ENCODE measurements at regions not wholly inside any gene's neighbourhood (a gene's known extent, or its start where the extent isn't known, plus 50 kb on each side); places are given as distances from the start of the nearest gene placed in this dataset.
A peak's percentile ranks its signal among the peaks of the same experiment; 100 is the strongest.

GRCh38 chr15:70199124-70199482, 101.4 kb upstream of the TLE3 start:
- TF ChIP-seq CTCF (IDR thresholded peaks at IDR 0.05; ENCODE audit: insufficient read depth, low read depth, low read length, missing control alignments), result no peak
- H3K4me3 ChIP-seq (ENCODE audit: low read length), result no peak overlapping the region
- DNase-seq (ENCODE audit: low read depth), result no peak

GRCh38 chr15:70198441-70199123, 100.9 kb upstream of the TLE3 start:
- TF ChIP-seq CTCF (IDR thresholded peaks at IDR 0.05; ENCODE audit: insufficient read depth, low read depth, low read length, missing control alignments), result no peak
- H3K4me3 ChIP-seq (ENCODE audit: low read length), result no peak overlapping the region
- DNase-seq (ENCODE audit: low read depth), result peak; percentile 29

- no peak for TF ChIP-seq CTCF (IDR thresholded peaks at IDR 0.05; ENCODE audit: insufficient read depth, low read depth, low read length, missing control alignments)
- no peak for DNase-seq (ENCODE audit: low read depth)
- H3K4me3 ChIP-seq (ENCODE audit: low read length), result no peak overlapping the region
Measured at GRCh38 chr15:70197945-70198361, 100.2 kb upstream of the TLE3 start.

GRCh38 chr15:70197318-70197944, 99.7 kb upstream of the TLE3 start:
- no peak for TF ChIP-seq CTCF (IDR thresholded peaks at IDR 0.05; ENCODE audit: insufficient read depth, low read depth, low read length, missing control alignments)
- H3K4me3 ChIP-seq (ENCODE audit: low read length), result no peak overlapping the region
- DNase-seq (ENCODE audit: low read depth), result peak; percentile 59

DNA sequence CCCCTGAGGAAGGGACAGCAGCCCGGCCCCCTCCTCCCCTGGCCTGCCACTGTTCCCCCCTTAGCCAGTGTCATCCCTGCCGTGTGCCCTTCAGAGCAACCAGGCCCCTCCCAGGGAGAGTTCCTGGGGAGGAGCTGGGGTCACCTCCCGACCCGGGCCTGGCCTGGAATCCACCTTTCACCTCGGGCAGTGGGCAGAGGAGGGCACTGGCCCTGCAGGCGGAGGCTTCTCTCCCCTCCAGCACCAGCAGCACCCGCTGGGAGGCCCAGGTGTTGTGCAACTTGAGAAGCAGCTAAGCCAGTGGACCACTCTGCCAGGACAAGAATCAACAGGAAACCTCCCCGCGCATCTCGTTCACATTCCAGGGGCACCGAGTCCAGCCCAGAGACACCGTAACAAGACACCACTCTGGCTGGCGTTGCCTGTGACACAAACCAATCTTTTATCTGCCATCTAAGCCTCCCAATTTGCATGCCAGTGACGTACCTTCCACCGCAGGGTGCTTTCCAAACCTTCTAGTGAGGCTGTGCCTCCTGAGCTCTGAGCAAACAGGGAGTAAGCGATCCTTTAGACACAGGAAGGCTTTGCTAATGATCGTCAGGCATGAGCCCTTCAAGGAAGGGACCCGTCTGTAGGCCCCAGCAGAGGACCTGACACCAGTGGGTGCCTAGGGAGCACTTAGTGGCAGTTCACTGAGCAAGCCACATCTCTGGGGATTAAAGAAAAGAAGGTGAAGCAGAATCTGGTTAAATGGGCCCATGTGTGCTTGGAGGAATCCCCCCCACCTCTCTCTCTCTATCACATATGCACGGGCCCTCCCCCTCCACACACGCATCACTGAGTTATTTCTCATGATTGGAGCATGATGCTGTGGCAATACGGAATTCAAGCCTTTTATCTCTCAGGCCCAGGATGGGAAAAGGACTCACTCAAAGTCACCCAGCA, 98.9 kb upstream of the TLE3 start:
- no peak overlapping the region for H3K4me3 ChIP-seq (ENCODE audit: low read length)
- TF ChIP-seq CTCF (IDR thresholded peaks at IDR 0.05; ENCODE audit: insufficient read depth, low read depth, low read length, missing control alignments), result no peak
- DNase-seq (ENCODE audit: low read depth), result peak; percentile 100

DNA sequence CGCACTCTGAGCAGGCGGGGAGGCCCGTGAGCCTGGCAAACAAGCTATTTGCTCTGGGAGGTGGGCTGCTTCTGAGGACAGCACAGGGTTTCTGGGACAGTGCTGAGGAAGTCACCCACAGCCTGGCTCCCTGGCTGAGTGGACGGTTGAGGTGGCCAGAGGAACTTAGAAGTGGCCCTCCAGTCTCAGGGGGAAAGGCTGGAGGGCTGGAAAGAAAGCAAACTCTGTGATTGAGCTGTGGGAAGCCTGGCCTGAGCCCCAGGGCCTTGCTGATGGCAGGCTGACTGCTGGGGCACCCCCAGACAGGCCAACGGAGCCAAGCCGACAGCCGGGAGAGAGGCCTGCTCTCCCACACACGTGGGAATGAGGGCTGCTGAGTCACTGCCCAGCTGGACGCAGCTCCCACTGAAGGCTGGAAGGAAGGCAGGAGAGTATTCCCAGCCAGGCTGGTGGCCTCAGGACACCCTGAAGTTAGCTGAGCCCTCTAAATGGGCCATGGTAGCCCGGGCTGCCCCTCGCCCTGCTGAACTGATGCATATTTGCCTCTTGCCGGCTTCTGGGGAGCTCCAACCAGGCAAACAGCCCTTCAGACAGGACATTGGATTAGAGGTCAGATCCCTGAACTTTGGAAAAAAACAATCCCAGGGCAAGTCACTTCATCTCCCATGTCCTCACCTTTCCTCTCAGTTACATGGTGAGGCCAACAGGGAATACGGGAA, 98.0 kb upstream of the TLE3 start:
- no peak overlapping the region for H3K4me3 ChIP-seq (ENCODE audit: low read length)

More for the DNA sequence above, 98.0 kb upstream of the TLE3 start:
- DNase-seq (ENCODE audit: low read depth), result peak; percentile 72
- TF ChIP-seq CTCF (IDR thresholded peaks at IDR 0.05; ENCODE audit: insufficient read depth, low read depth, low read length, missing control alignments), result no peak

Measured in epithelial cell of esophagus (primary cell).